ENCODE measurements at regions not wholly inside any gene's neighbourhood (a gene's known extent, or its start where the extent isn't known, plus 50 kb on each side); places are given as distances from the start of the nearest gene placed in this dataset.

DNA sequence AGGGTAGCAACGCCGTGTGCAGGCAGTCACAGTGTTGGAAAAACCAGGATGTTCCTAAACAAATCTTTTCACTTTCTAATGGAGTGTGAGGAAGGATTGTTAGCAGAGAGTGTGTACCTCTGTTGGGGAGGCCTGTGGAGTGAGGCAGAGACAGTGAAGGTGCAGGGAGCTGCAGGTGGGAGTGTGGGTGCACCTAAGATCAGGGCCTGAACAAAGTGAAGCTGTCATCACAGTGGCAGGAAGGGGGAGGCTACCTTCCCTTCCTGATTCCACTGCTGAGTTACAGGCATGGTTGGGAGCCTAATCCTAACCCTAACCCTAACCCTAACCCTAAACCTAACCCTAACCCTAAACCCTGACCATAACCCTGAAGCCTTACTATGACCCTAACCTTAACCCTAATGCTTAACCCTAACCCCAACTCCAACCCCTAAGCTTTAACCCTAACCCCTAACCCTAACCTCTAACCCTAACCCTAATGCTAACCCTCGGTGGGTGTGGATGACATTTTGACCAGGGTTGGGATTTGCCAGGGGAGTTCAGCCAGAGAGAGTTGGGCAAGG is 158.8 kb upstream of the KLF6 start:
- TF ChIP-seq, protein P1, sequence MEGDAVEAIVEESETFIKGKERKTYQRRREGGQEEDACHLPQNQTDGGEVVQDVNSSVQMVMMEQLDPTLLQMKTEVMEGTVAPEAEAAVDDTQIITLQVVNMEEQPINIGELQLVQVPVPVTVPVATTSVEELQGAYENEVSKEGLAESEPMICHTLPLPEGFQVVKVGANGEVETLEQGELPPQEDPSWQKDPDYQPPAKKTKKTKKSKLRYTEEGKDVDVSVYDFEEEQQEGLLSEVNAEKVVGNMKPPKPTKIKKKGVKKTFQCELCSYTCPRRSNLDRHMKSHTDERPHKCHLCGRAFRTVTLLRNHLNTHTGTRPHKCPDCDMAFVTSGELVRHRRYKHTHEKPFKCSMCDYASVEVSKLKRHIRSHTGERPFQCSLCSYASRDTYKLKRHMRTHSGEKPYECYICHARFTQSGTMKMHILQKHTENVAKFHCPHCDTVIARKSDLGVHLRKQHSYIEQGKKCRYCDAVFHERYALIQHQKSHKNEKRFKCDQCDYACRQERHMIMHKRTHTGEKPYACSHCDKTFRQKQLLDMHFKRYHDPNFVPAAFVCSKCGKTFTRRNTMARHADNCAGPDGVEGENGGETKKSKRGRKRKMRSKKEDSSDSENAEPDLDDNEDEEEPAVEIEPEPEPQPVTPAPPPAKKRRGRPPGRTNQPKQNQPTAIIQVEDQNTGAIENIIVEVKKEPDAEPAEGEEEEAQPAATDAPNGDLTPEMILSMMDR (IDR thresholded peaks at IDR 0.05): no peak
- Mint-ChIP-seq H3K36me3 (ENCODE audit: low read depth) (peaks cover 8% of the 10 kb centered on the region; the same call in 1 of the 2 replicates), H3K9me3 (no peaks in the 10 kb centered on the region; the same call in 1 of the 2 replicates), H3K4me3 (peak overlapping the region; percentile 65), H3K27me3 (ENCODE audit: insufficient read depth) (no peaks in the 10 kb centered on the region), H3K27ac (peak overlapping the region; percentile 97; the same call in 1 of the 2 replicates), H3K4me1 (ENCODE audit: low read depth) (peaks cover 53% of the 10 kb centered on the region)
- no peak for DNase-seq

DNA sequence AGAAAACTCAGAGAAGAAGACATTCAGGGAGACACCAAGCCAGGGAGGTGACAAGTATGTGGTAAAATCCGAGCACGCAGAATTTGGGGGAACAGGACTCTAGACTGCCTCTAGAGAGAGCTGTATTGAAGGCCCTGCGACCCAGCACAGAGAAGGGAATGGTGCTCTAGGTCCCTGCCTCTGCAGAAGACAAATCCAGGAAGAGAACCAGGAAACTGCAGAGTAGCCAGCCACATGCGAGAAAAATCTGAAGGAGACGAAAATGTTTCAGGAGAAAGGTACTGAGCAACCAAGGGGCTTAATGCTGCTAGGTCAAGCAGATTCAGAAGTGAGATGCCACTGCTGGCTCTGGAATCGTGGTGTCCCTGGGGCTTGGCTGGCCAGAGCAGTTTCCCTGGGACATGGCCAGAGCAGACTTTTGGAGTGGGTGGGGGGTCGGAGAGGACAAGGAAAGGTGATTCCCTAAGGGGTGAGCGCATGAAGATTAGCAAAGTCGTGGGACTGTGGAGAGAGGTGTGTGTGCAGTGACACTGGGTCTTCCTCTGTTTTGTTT is 158.0 kb upstream of the KLF6 start:
- peaks cover 6% of the 10 kb centered on the region; the same call in 1 of the 2 replicates for H3K36me3 Mint-ChIP-seq (ENCODE audit: low read depth)
- H3K4me3 Mint-ChIP-seq: peak overlapping the region; percentile 65
- peak overlapping the region; percentile 97 for H3K27ac Mint-ChIP-seq
- H3K9me3 Mint-ChIP-seq: no peaks in the 10 kb centered on the region; the same call in 1 of the 2 replicates
- no peaks in the 10 kb centered on the region for H3K27me3 Mint-ChIP-seq (ENCODE audit: insufficient read depth)
- no peak for DNase-seq
- peaks cover 53% of the 10 kb centered on the region for H3K4me1 Mint-ChIP-seq (ENCODE audit: low read depth)
- TF ChIP-seq, protein P1 (IDR thresholded peaks at IDR 0.05): peak; percentile 16; the same call in 1 of the 2 replicates

DNA sequence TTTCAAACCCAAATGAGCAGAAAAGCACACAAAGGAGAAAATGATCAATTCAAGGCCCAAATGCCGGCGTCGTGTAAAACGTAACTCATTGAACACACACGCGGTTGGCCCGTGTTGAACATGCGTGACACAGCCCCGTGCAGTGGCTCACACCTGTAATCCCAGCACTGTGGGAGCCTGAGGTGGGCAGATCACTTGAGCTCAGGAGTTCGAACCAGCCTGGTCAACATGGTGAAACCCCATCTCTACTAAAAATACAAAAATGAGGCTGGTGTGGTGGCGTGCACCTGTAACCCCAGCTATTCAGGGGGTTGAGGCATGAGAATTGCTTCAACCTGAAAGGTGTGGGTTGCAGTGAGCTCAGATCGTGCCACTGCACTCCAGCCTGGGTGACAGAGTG is 156.7 kb upstream of the KLF6 start:
- DNase-seq: no peak
- Mint-ChIP-seq H3K9me3 (no peaks in the 10 kb centered on the region; the same call in 1 of the 2 replicates), H3K4me1 (ENCODE audit: low read depth) (peaks cover 43% of the 10 kb centered on the region), H3K27me3 (ENCODE audit: insufficient read depth) (no peaks in the 10 kb centered on the region), H3K4me3 (peak overlapping the region; percentile 4; the same call in 1 of the 2 replicates), H3K36me3 (ENCODE audit: low read depth) (peaks cover 6% of the 10 kb centered on the region; the same call in 1 of the 2 replicates), H3K27ac (peak overlapping the region; percentile 97)
- TF ChIP-seq, protein P1 (IDR thresholded peaks at IDR 0.05): no peak

DNA sequence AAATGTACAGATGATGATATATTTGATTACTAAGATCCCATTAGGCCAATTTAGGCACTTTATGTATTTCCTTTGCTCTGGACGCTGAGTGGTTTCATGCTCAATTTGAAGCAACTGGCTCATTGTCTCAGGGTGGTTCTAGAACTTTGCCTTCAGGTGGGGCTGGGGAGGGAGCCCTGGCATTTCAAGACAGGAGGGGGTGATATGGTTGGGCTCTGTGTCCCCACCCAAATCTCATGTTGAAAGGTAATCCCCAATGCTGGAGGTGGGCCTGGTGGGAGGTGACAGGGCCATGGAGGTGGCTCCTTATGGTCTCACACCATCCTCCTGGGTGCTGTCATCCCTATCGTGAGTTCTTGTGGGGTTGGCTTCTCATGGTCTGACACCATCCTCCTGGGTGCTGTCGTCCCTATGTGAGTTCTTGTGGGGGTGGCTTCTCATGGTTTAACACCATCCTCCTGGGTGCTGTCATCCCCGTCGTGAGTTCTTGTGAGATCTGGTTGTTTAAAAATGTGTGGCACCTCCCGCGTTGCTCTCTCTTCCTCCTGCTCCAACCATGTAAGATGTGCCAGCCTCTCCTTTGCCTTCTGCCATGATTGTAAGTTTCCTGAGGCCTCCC is 151.5 kb upstream of the KLF6 start:
- H3K27ac Mint-ChIP-seq: no peak overlapping the region
- DNase-seq: no peak
- H3K27me3 Mint-ChIP-seq (ENCODE audit: insufficient read depth): no peaks in the 10 kb centered on the region
- H3K4me1 Mint-ChIP-seq (ENCODE audit: low read depth): peaks cover 20% of the 10 kb centered on the region
- H3K36me3 Mint-ChIP-seq (ENCODE audit: low read depth): no peaks in the 10 kb centered on the region; the same call in 1 of the 2 replicates
- TF ChIP-seq, protein P1 (IDR thresholded peaks at IDR 0.05): no peak
- no peak overlapping the region for H3K4me3 Mint-ChIP-seq
- H3K9me3 Mint-ChIP-seq: no peaks in the 10 kb centered on the region

DNA sequence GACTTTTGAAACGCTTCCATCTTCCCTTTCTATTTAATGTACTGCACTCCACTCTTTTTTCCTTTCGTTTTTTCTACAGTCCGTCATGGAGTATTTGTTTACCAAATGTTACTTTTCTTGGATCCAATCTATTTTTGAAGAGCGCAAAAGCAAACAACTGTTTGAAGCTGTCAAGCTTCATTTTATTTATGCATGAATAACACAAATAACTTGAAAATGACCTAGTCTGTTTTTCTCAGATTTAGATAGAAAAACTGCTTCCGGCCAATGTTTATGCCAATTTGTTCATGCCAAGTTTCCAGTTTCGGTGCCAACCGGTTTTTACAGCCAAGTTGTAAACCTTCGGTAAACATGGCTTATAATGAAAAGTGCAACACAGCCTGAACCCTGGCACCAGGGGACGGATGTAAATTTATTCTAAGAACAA is 150.9 kb upstream of the KLF6 start:
- peaks cover 16% of the 10 kb centered on the region for H3K4me1 Mint-ChIP-seq (ENCODE audit: low read depth)
- H3K9me3 Mint-ChIP-seq: no peaks in the 10 kb centered on the region
- no peaks in the 10 kb centered on the region; the same call in 1 of the 2 replicates for H3K36me3 Mint-ChIP-seq (ENCODE audit: low read depth)
- H3K27me3 Mint-ChIP-seq (ENCODE audit: insufficient read depth): peaks cover 3% of the 10 kb centered on the region; the same call in 1 of the 2 replicates
- TF ChIP-seq, protein P1 (IDR thresholded peaks at IDR 0.05): no peak
- H3K27ac Mint-ChIP-seq: peak overlapping the region; percentile 93
- no peak for DNase-seq
- peak overlapping the region; percentile 88 for H3K4me3 Mint-ChIP-seq

All from HFFc6 (cell line).